H1 (cell line): ENCODE measurements at regions not wholly inside any gene's neighbourhood (a gene's known extent, or its start where the extent isn't known, plus 50 kb on each side); places are given as distances from the start of the nearest gene placed in this dataset.

Source experiments
- CTCF ChIA-PET: fragments of 300-600 bp; sonication (Branson Sonifier 250); formaldehyde crosslinking; loops from one replicate; lab custom pipeline; 2021; ENCODE audit not compliant: partially characterized antibody; lab: Charles Lee
- POLR2A ChIA-PET: fragments of 300-600 bp; sonication (Branson Sonifier 250); formaldehyde crosslinking; loops from one replicate; lab custom pipeline; 2021; ENCODE audit warnings: inconsistent platforms; ENCODE audit not compliant: partially characterized antibody; lab: Charles Lee
- DNase-seq, 2 experiments: peaks; one replicate each; pipeline versions ENCODE4 v3.0.0 to v3.0.0-alpha.2; 2010 to 2022; ENCODE audit warnings: low spot score in 2 of 2, low read depth in 1 of 2, mixed read lengths in 1 of 2
- FAIRE-seq: peaks from 2 replicates; lab custom pipeline; 2011; peaks lifted over from hg19 to GRCh38; lab: Jason Lieb, UNC
- H2AFZ ChIP-seq: 2 replicates; pipeline ENCODE4 v1.8.1; 2012; ENCODE audit warnings: low read length, inconsistent platforms
- H2AK5ac ChIP-seq: 2 replicates; pipeline ENCODE4 v1.6.1; 2013; ENCODE audit warnings: low read depth, low read length
- H2BK120ac ChIP-seq: replicated peaks from 2 replicates; pipeline ENCODE3; 2013; ENCODE audit warnings: low read depth, low read length, inconsistent platforms
- H2BK12ac ChIP-seq: 2 replicates; pipeline ENCODE4 v1.6.1; 2013; ENCODE audit warnings: low read depth, low read length
- H2BK15ac ChIP-seq: 2 replicates; pipeline ENCODE4 v1.6.1; 2013; ENCODE audit warnings: low read length
- H2BK20ac ChIP-seq: 2 replicates; pipeline ENCODE4 v1.6.1; 2013; ENCODE audit warnings: low read length
- H2BK5ac ChIP-seq: 2 replicates; pipeline ENCODE4 v1.6.1; 2013; ENCODE audit warnings: low read depth, low read length
- H3K14ac ChIP-seq: 2 replicates; pipeline ENCODE4 v1.6.1; 2013; ENCODE audit warnings: inconsistent platforms; ENCODE audit not compliant: insufficient read length
- H3K18ac ChIP-seq: 2 replicates; pipeline ENCODE4 v1.6.1; 2013; ENCODE audit warnings: low read length; ENCODE audit errors: extremely low read depth
- H3K23ac ChIP-seq: 2 replicates; pipeline ENCODE4 v1.6.1; 2013; ENCODE audit warnings: inconsistent platforms; ENCODE audit not compliant: insufficient read length
- H3K23me2 ChIP-seq: 2 replicates; pipeline ENCODE4 v1.6.1; 2013; ENCODE audit warnings: low read depth, low read length
- H3K27ac ChIP-seq: 2 replicates; pipeline ENCODE4 v1.6.1; 2011; ENCODE audit warnings: low read depth, low read length, inconsistent platforms
- H3K27me3 ChIP-seq, 4 experiments: replicated peaks in 1 of 4; 1 replicate in 1 of 4; 2 replicates in 3 of 4; pipeline versions ENCODE4 v1.6.1 to v1.8.1; 2011 to 2013; ENCODE audit warnings: low read length in 3 of 4, mild to moderate bottlenecking in 3 of 4, inconsistent platforms in 2 of 4, mixed read lengths in 2 of 4, moderate library complexity in 1 of 4; ENCODE audit not compliant: control insufficient read depth in 3 of 4, insufficient read depth in 3 of 4; ENCODE audit errors: extremely low read depth in 1 of 4
- H3K36me3 ChIP-seq, 4 experiments: 2 replicates each; pipeline versions ENCODE4 v1.6.1 to v1.8.1; 2011 to 2013; ENCODE audit warnings: mild to moderate bottlenecking in 4 of 4, low read length in 3 of 4, moderate library complexity in 2 of 4, control low read depth in 1 of 4, inconsistent platforms in 1 of 4; ENCODE audit not compliant: insufficient read depth in 4 of 4, control insufficient read depth in 2 of 4
- H3K4ac ChIP-seq: replicated peaks from 2 replicates; pipeline ENCODE3; 2013; ENCODE audit warnings: low read length, low read depth, mixed read lengths, inconsistent platforms; ENCODE audit not compliant: insufficient read length
- H3K4me1 ChIP-seq, 4 experiments: replicated peaks in 1 of 4; 1 replicate in 1 of 4; 2 replicates in 3 of 4; pipeline versions ENCODE4 v1.6.1 to v1.8.1; 2011 to 2013; ENCODE audit warnings: low read length in 3 of 4, inconsistent platforms in 2 of 4, mixed read lengths in 1 of 4; ENCODE audit not compliant: insufficient read depth in 4 of 4, control insufficient read depth in 3 of 4
- H3K4me2 ChIP-seq, 2 experiments: 2 replicates each; pipeline versions ENCODE4 v1.6.1 to v1.8.1; 2011 to 2013; ENCODE audit warnings: low read depth in 2 of 2, low read length in 2 of 2, control low read depth in 1 of 2, inconsistent platforms in 1 of 2, mild to moderate bottlenecking in 1 of 2; ENCODE audit not compliant: insufficient read depth in 1 of 2
- H3K4me3 ChIP-seq, 4 experiments: fragments of 200-600, 300-600 bp in 1 of 4; sonication (generic), shearing (Covaris generic), sonication (Bioruptor Twin) in 1 of 4; 2 replicates each; pipeline versions ENCODE4 v1.5.1 to v1.8.1; 2011 to 2016; ENCODE audit warnings: low read length in 4 of 4, low read depth in 3 of 4, control low read depth in 2 of 4, inconsistent platforms in 2 of 4, mild to moderate bottlenecking in 2 of 4, mixed read lengths in 1 of 4, moderate library complexity in 1 of 4; ENCODE audit not compliant: insufficient read depth in 2 of 4; ENCODE audit errors: extremely low read depth in 1 of 4
- H3K56ac ChIP-seq: replicated peaks from 2 replicates; pipeline ENCODE3; 2013; ENCODE audit warnings: low read depth, mild to moderate bottlenecking, mixed read lengths, low read length, inconsistent platforms; ENCODE audit not compliant: insufficient read length
- H3K79me1 ChIP-seq: 2 replicates; pipeline ENCODE4 v1.6.1; 2013; ENCODE audit warnings: low read depth, low read length, control low read depth
- H3K79me2 ChIP-seq, 2 experiments: 2 replicates each; pipeline versions ENCODE4 v1.6.1 to v1.8.1; 2012 to 2013; ENCODE audit warnings: low read length in 2 of 2, mild to moderate bottlenecking in 2 of 2, inconsistent platforms in 1 of 2; ENCODE audit not compliant: insufficient read depth in 2 of 2, control insufficient read depth in 1 of 2
- H3K9ac ChIP-seq, 4 experiments: replicated peaks in 1 of 4; 1 replicate in 1 of 4; 2 replicates in 3 of 4; pipeline versions ENCODE4 v1.6.1 to v1.8.1; 2011 to 2013; ENCODE audit warnings: low read depth in 3 of 4, low read length in 3 of 4, control low read depth in 2 of 4, mild to moderate bottlenecking in 2 of 4, moderate library complexity in 2 of 4, inconsistent platforms in 1 of 4; ENCODE audit errors: extremely low read depth in 1 of 4
- H3K9me3 ChIP-seq, 2 experiments: 2 replicates each; pipeline versions ENCODE4 v1.6.1 to v1.8.1; 2012 to 2013; ENCODE audit warnings: mild to moderate bottlenecking in 2 of 2, moderate library complexity in 2 of 2, control low read depth in 1 of 2, inconsistent platforms in 1 of 2, low read depth in 1 of 2, low read length in 1 of 2, mixed read lengths in 1 of 2; ENCODE audit not compliant: insufficient read depth in 2 of 2
- H4K20me1 ChIP-seq, 2 experiments: replicated peaks in 1 of 2; 2 replicates each; pipeline versions ENCODE3 to v1.8.1; 2011 to 2013; ENCODE audit warnings: inconsistent platforms in 2 of 2, low read length in 2 of 2, mild to moderate bottlenecking in 1 of 2; ENCODE audit not compliant: insufficient read depth in 2 of 2, control insufficient read depth in 1 of 2
- H4K5ac ChIP-seq: 2 replicates; pipeline ENCODE4 v1.6.1; 2013; ENCODE audit warnings: low read length, low read depth, mixed read lengths, inconsistent platforms; ENCODE audit not compliant: insufficient read length
- H4K8ac ChIP-seq: 2 replicates; pipeline ENCODE4 v1.8.0; 2013; ENCODE audit warnings: mild to moderate bottlenecking, moderate library complexity, low read length, inconsistent platforms; ENCODE audit not compliant: insufficient read depth; ENCODE audit errors: extremely low read depth
- H4K91ac ChIP-seq: replicated peaks from 2 replicates; pipeline ENCODE3; 2013; ENCODE audit warnings: low read length, mixed read lengths, inconsistent platforms; ENCODE audit not compliant: insufficient read length
- RNF2 ChIP-seq: fragments of 200-900, 300-1000 bp; sonication (generic); IDR thresholded peaks from 2 replicates; pipeline ENCODE4 v1.7.1; 2016; ENCODE audit warnings: borderline replicate concordance, low read depth, mild to moderate bottlenecking, antibody characterized with exemption, low read length; ENCODE audit not compliant: poor library complexity, severe bottlenecking; ENCODE audit errors: missing control alignments
- WGBS, 2 experiments: shearing (Covaris generic) in 1 of 2; methylation state at CpG; one replicate each; pipeline versions ENCODE4 v1.1.6 to v1.1.7; 2013 to 2015; ENCODE audit warnings: low lambda C conversion rate in 2 of 2, mixed read lengths in 2 of 2, inconsistent platforms in 1 of 2, low coverage in 1 of 2, missing lambda C conversion rate in 1 of 2; ENCODE audit not compliant: insufficient replicate concordance in 2 of 2, insufficient coverage in 1 of 2, insufficient read length in 1 of 2; ENCODE audit errors: extremely low coverage in 1 of 2, missing lambda C conversion rate in 1 of 2; 5-methylcytosine and 5-hydroxymethylcytosine counted together

DNA sequence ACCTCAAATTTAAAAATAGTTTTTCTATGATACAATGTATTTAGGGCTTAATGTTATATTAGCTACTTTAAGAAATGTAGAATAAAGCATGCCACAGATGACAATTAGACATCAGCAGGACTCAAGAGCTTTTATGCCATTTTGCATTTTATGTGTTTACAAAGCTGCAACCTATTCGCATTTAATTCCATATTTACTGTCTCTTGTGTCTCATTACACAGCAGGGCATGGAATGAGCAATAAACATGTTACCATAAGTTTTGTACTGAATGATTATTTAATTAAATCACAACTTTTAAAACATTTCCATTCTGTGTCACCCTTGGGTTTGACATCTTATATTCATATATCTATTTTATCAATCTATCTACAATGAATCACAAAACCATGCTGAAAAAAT is 1756.9 kb downstream of the PCDH9 start:
- no peaks in the 10 kb centered on the region for H3K79me2 ChIP-seq
- TF ChIP-seq RNF2: no peak
- DNase-seq: no peak
- WGBS, 2 experiments: 94% methylated on average over 1 of the region's 1 CpG; no CpG with 5 or more reads in 1 of the 2 experiments
- no peak overlapping the region for H3K23ac ChIP-seq
- H3K36me3 ChIP-seq: no peaks in the 10 kb centered on the region
- no peak overlapping the region for H2AFZ ChIP-seq
- no peak overlapping the region for H2BK12ac ChIP-seq
- no peak overlapping the region for H3K18ac ChIP-seq
- no peak overlapping the region for H3K56ac ChIP-seq
- H4K20me1 ChIP-seq: no peaks in the 10 kb centered on the region
- H2BK15ac ChIP-seq: no peak overlapping the region
- no peak overlapping the region for H2BK5ac ChIP-seq
- H3K14ac ChIP-seq: no peak overlapping the region
- H3K4me1 ChIP-seq: no peaks in the 10 kb centered on the region
- H4K5ac ChIP-seq: no peak overlapping the region
- no peak overlapping the region for H2BK20ac ChIP-seq
- no peak overlapping the region for H4K91ac ChIP-seq
- H3K27ac ChIP-seq: no peak overlapping the region
- H3K79me1 ChIP-seq: no peaks in the 10 kb centered on the region
- ChIA-PET CTCF (no interaction called here), POLR2A (no interaction called here)
- H2AK5ac ChIP-seq: no peak overlapping the region
- no peak overlapping the region for H3K4ac ChIP-seq
- no peak overlapping the region for H4K8ac ChIP-seq
- no peak for FAIRE-seq
- no peaks in the 10 kb centered on the region for H3K23me2 ChIP-seq
- H3K9ac ChIP-seq: no peak overlapping the region
- H3K27me3 ChIP-seq: no peaks in the 10 kb centered on the region
- no peak overlapping the region for H2BK120ac ChIP-seq
- H3K9me3 ChIP-seq: no peaks in the 10 kb centered on the region
- H3K4me2 ChIP-seq: no peak overlapping the region
- H3K4me3 ChIP-seq: no peak overlapping the region
